ENCODE measurements at regions not wholly inside any gene's neighbourhood (a gene's known extent, or its start where the extent isn't known, plus 50 kb on each side); places are given as distances from the start of the nearest gene placed in this dataset.
"Not testable (repeated sequence)": the region's sequence is repeated elsewhere in the genome, so short reads cannot be mapped to it uniquely, and the experiment has no call there.

- Mint-ChIP-seq H3K4me3 (no peak overlapping the region), H3K27me3 (peaks cover 8 to 9% of the 10 kb centered on the region in 2 donors), H3K27ac (no peak overlapping the region), H3K4me1 (ENCODE audit: low read depth in 2 of 2) (peaks cover 0 to 5% of the 10 kb centered on the region in 2 donors), H3K9me3 (no peaks in the 10 kb centered on the region), H3K36me3 (no peaks in the 10 kb centered on the region)
- ATAC-seq = peak in 1 of 2 donors; percentile 4
- peak; percentile 56 for DNase-seq (ENCODE audit: low spot score)
Observed at GRCh38 chr7:409339-410281, 110.0 kb downstream of the PDGFA start.

- Mint-ChIP-seq H3K4me1 (ENCODE audit: low read depth in 2 of 2) (peaks cover 0 to 5% of the 10 kb centered on the region in 2 donors), H3K9me3 (no peaks in the 10 kb centered on the region), H3K27ac (no peak overlapping the region), H3K4me3 (no peak overlapping the region), H3K27me3 (peaks cover 8 to 9% of the 10 kb centered on the region in 2 donors), H3K36me3 (no peaks in the 10 kb centered on the region)
- DNase-seq (ENCODE audit: low spot score) (peak; percentile 56), ATAC-seq (peak in 1 of 2 donors; percentile 40)
Observed at GRCh38 chr7:410395-410910, 109.2 kb downstream of the PDGFA start.

- H3K36me3 Mint-ChIP-seq; DNase-seq (ENCODE audit: low spot score); H3K4me3 Mint-ChIP-seq; H3K27me3 Mint-ChIP-seq; ATAC-seq; H3K27ac Mint-ChIP-seq; H3K4me1 Mint-ChIP-seq (ENCODE audit: low read depth in 2 of 2); H3K9me3 Mint-ChIP-seq: not testable (repeated sequence)
Observed at GRCh38 chr7:411116-411515, 108.5 kb downstream of the PDGFA start.

- H3K4me3 Mint-ChIP-seq = no peak overlapping the region
Observed at GRCh38 chr7:411677-412312, 107.9 kb downstream of the PDGFA start.

GRCh38 chr7:412313-412710 lies 107.3 kb downstream of the PDGFA start:
- Mint-ChIP-seq H3K9me3 (no peaks in the 10 kb centered on the region), H3K4me3 (no peak overlapping the region), H3K27me3 (peaks cover 6 to 8% of the 10 kb centered on the region in 2 donors), H3K4me1 (ENCODE audit: low read depth in 2 of 2) (no peaks in the 10 kb centered on the region), H3K36me3 (no peaks in the 10 kb centered on the region), H3K27ac (no peak overlapping the region)
- ATAC-seq (no peak), DNase-seq (ENCODE audit: low spot score) (peak; percentile 20)

More at GRCh38 chr7:411677-412312, 107.9 kb downstream of the PDGFA start:
- ATAC-seq = no peak
- peaks cover 6 to 8% of the 10 kb centered on the region in 2 donors for H3K27me3 Mint-ChIP-seq
- no peak overlapping the region for H3K27ac Mint-ChIP-seq
- H3K36me3 Mint-ChIP-seq = no peaks in the 10 kb centered on the region
- H3K9me3 Mint-ChIP-seq = no peaks in the 10 kb centered on the region
- DNase-seq (ENCODE audit: low spot score) = peak; percentile 55
- peaks cover 0 to 3% of the 10 kb centered on the region in 2 donors for H3K4me1 Mint-ChIP-seq (ENCODE audit: low read depth in 2 of 2)

- peaks cover 5% of the 10 kb centered on the region for H3K36me3 Mint-ChIP-seq
Observed at GRCh38 chr7:414681-415560, 104.7 kb downstream of the PDGFA start.

GRCh38 chr7:415646-416525 lies 103.8 kb downstream of the PDGFA start:
- no peak for ATAC-seq
- Mint-ChIP-seq H3K4me1 (ENCODE audit: low read depth in 2 of 2) (no peaks in the 10 kb centered on the region), H3K4me3 (no peak overlapping the region), H3K9me3 (peaks cover 2% of the 10 kb centered on the region), H3K27ac (no peak overlapping the region), H3K27me3 (no peaks in the 10 kb centered on the region), H3K36me3 (peaks cover 5% of the 10 kb centered on the region)
- DNase-seq (ENCODE audit: low spot score) = peak; percentile 56

More at GRCh38 chr7:414681-415560, 104.7 kb downstream of the PDGFA start:
- Mint-ChIP-seq H3K4me3 (no peak overlapping the region), H3K27ac (no peak overlapping the region), H3K27me3 (no peaks in the 10 kb centered on the region), H3K4me1 (ENCODE audit: low read depth in 2 of 2) (no peaks in the 10 kb centered on the region), H3K9me3 (peaks cover 2% of the 10 kb centered on the region)
- ATAC-seq (peak in 1 of 2 donors; percentile 37), DNase-seq (ENCODE audit: low spot score) (peak; percentile 59)

- Mint-ChIP-seq H3K9me3 (peaks cover 2% of the 10 kb centered on the region), H3K4me1 (ENCODE audit: low read depth in 2 of 2) (no peaks in the 10 kb centered on the region), H3K36me3 (peaks cover 5% of the 10 kb centered on the region), H3K27ac (no peak overlapping the region), H3K4me3 (no peak overlapping the region), H3K27me3 (no peaks in the 10 kb centered on the region)
- ATAC-seq (no peak), DNase-seq (ENCODE audit: low spot score) (peak; percentile 52)
Observed at GRCh38 chr7:416761-417624, 102.7 kb downstream of the PDGFA start.

GRCh38 chr7:417625-417889 lies 102.1 kb downstream of the PDGFA start:
- H3K36me3 Mint-ChIP-seq = peaks cover 5% of the 10 kb centered on the region
- no peaks in the 10 kb centered on the region for H3K4me1 Mint-ChIP-seq (ENCODE audit: low read depth in 2 of 2)
- peaks cover 2% of the 10 kb centered on the region for H3K9me3 Mint-ChIP-seq

GRCh38 chr7:417973-418601 lies 101.6 kb downstream of the PDGFA start:
- Mint-ChIP-seq H3K36me3 (peaks cover 5% of the 10 kb centered on the region), H3K4me1 (ENCODE audit: low read depth in 2 of 2) (no peaks in the 10 kb centered on the region), H3K27me3 (no peaks in the 10 kb centered on the region), H3K9me3 (peaks cover 2% of the 10 kb centered on the region), H3K27ac (no peak overlapping the region), H3K4me3 (no peak overlapping the region)
- ATAC-seq (no peak), DNase-seq (ENCODE audit: low spot score) (no peak)

More at GRCh38 chr7:417625-417889, 102.1 kb downstream of the PDGFA start:
- H3K27ac Mint-ChIP-seq = no peak overlapping the region
- ATAC-seq (no peak), DNase-seq (ENCODE audit: low spot score) (no peak)
- no peaks in the 10 kb centered on the region for H3K27me3 Mint-ChIP-seq
- no peak overlapping the region for H3K4me3 Mint-ChIP-seq

- no peaks in the 10 kb centered on the region for H3K27me3 Mint-ChIP-seq
- DNase-seq (ENCODE audit: low spot score) = no peak
- H3K27ac Mint-ChIP-seq = no peak overlapping the region
- peaks cover 2% of the 10 kb centered on the region for H3K9me3 Mint-ChIP-seq
- no peak overlapping the region for H3K4me3 Mint-ChIP-seq
- peaks cover 5% of the 10 kb centered on the region for H3K36me3 Mint-ChIP-seq
- H3K4me1 Mint-ChIP-seq (ENCODE audit: low read depth in 2 of 2) = no peaks in the 10 kb centered on the region
- ATAC-seq = no peak
Observed at GRCh38 chr7:418636-419280, 100.9 kb downstream of the PDGFA start.

Measured in natural killer cell treated with Interleukin-12 subunit alpha and Interleukin-12 subunit beta and Interleukin-15 and Interleukin-18, amount 100 ng/mL, for 72 hours (primary cell).